ENCODE measurements at regions not wholly inside any gene's neighbourhood (a gene's known extent, or its start where the extent isn't known, plus 50 kb on each side); places are given as distances from the start of the nearest gene placed in this dataset.

DNA sequence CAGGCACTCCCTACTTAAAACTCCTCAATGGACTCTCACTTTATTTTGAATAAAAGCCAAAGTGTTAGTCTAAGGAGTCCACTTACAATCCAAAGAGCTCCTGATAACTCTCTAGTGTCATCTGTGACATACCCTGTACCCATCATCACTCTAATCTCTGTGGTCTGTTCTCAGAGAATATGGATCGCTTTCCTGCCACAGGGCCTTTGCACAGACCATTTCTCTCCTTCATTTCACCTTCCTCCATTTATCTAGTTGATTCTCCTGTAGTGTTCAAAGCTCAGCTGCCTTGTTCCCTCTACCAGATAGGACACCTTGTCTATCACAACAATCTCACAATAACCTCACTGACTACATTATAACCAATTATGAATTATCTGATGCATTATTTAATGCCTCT lies 185.4 kb upstream of the KBTBD8 start:
- TF ChIP-seq TAF1 (IDR thresholded peaks at IDR 0.05; ENCODE audit: low read depth) (no peak), CEBPB (IDR thresholded peaks at IDR 0.05) (no peak), EP300 (IDR thresholded peaks at IDR 0.05; ENCODE audit: borderline replicate concordance) (no peak), TCF12 (IDR thresholded peaks at IDR 0.05; ENCODE audit: low read depth) (no peak), EGR1 (IDR thresholded peaks at IDR 0.05) (no peak), CREB1 (IDR thresholded peaks at IDR 0.05; ENCODE audit: low read depth) (no peak)
- TF ChIP-seq, protein P1, sequence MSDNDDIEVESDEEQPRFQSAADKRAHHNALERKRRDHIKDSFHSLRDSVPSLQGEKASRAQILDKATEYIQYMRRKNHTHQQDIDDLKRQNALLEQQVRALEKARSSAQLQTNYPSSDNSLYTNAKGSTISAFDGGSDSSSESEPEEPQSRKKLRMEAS (IDR thresholded peaks at IDR 0.05) = no peak
- TF ChIP-seq, protein P2, sequence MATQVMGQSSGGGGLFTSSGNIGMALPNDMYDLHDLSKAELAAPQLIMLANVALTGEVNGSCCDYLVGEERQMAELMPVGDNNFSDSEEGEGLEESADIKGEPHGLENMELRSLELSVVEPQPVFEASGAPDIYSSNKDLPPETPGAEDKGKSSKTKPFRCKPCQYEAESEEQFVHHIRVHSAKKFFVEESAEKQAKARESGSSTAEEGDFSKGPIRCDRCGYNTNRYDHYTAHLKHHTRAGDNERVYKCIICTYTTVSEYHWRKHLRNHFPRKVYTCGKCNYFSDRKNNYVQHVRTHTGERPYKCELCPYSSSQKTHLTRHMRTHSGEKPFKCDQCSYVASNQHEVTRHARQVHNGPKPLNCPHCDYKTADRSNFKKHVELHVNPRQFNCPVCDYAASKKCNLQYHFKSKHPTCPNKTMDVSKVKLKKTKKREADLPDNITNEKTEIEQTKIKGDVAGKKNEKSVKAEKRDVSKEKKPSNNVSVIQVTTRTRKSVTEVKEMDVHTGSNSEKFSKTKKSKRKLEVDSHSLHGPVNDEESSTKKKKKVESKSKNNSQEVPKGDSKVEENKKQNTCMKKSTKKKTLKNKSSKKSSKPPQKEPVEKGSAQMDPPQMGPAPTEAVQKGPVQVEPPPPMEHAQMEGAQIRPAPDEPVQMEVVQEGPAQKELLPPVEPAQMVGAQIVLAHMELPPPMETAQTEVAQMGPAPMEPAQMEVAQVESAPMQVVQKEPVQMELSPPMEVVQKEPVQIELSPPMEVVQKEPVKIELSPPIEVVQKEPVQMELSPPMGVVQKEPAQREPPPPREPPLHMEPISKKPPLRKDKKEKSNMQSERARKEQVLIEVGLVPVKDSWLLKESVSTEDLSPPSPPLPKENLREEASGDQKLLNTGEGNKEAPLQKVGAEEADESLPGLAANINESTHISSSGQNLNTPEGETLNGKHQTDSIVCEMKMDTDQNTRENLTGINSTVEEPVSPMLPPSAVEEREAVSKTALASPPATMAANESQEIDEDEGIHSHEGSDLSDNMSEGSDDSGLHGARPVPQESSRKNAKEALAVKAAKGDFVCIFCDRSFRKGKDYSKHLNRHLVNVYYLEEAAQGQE (IDR thresholded peaks at IDR 0.05; ENCODE audit: low read depth) = no peak
- TF ChIP-seq, protein P3, sequence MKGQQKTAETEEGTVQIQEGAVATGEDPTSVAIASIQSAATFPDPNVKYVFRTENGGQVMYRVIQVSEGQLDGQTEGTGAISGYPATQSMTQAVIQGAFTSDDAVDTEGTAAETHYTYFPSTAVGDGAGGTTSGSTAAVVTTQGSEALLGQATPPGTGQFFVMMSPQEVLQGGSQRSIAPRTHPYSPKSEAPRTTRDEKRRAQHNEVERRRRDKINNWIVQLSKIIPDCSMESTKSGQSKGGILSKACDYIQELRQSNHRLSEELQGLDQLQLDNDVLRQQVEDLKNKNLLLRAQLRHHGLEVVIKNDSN (IDR thresholded peaks at IDR 0.05) = no peak

All from Ishikawa (cell line).